Hepatocyte (in vitro differentiated cells): ENCODE measurements at regions not wholly inside any gene's neighbourhood (a gene's known extent, or its start where the extent isn't known, plus 50 kb on each side); places are given as distances from the start of the nearest gene placed in this dataset.

Source experiments
- EZH2 ChIP-seq: fragments of 200-600 bp; sonication (generic); IDR thresholded peaks from 2 replicates; pipeline ENCODE4 v1.6.1; 2016; ENCODE audit warnings: antibody characterized with exemption, mild to moderate bottlenecking, borderline replicate concordance
- TF ChIP-seq, protein P1 (sequence below): fragments of 200-600 bp; sonication (generic); IDR thresholded peaks from 2 replicates; pipeline ENCODE4 v1.5.1; 2016; ENCODE audit warnings: antibody characterized with exemption, mild to moderate bottlenecking; ENCODE audit not compliant: poor library complexity

DNA sequence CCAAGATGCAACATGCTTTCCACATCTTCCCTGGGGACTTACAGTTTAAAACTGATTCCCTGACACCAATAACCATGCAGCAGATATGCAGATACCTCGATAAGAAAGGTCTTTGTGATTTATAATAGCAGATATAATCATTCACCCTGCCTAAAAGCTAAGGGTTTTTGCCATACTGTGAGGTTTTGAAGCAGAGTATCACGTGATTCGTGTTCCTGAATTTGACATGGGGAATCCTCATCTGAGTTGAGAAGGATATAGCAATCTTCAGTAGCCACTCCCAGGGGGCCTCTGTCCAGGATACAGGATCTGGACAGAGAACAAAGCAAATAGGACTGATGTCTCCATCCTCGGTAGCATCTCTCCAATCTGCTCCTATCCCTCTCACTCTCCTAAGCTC is 79.1 kb upstream of the SDK2 start:
- TF ChIP-seq, protein P1, sequence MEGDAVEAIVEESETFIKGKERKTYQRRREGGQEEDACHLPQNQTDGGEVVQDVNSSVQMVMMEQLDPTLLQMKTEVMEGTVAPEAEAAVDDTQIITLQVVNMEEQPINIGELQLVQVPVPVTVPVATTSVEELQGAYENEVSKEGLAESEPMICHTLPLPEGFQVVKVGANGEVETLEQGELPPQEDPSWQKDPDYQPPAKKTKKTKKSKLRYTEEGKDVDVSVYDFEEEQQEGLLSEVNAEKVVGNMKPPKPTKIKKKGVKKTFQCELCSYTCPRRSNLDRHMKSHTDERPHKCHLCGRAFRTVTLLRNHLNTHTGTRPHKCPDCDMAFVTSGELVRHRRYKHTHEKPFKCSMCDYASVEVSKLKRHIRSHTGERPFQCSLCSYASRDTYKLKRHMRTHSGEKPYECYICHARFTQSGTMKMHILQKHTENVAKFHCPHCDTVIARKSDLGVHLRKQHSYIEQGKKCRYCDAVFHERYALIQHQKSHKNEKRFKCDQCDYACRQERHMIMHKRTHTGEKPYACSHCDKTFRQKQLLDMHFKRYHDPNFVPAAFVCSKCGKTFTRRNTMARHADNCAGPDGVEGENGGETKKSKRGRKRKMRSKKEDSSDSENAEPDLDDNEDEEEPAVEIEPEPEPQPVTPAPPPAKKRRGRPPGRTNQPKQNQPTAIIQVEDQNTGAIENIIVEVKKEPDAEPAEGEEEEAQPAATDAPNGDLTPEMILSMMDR = no peak
- no peak for TF ChIP-seq EZH2
